Fibroblast of skin of abdomen (primary cell): ENCODE measurements at regions not wholly inside any gene's neighbourhood (a gene's known extent, or its start where the extent isn't known, plus 50 kb on each side); places are given as distances from the start of the nearest gene placed in this dataset.
"Not testable (repeated sequence)": the region's sequence is repeated elsewhere in the genome, so short reads cannot be mapped to it uniquely, and the experiment has no call there.

Source experiments
- DNase-seq: peaks from one replicate; pipeline ENCODE4 v3.0.0-alpha.2; 2013

DNA sequence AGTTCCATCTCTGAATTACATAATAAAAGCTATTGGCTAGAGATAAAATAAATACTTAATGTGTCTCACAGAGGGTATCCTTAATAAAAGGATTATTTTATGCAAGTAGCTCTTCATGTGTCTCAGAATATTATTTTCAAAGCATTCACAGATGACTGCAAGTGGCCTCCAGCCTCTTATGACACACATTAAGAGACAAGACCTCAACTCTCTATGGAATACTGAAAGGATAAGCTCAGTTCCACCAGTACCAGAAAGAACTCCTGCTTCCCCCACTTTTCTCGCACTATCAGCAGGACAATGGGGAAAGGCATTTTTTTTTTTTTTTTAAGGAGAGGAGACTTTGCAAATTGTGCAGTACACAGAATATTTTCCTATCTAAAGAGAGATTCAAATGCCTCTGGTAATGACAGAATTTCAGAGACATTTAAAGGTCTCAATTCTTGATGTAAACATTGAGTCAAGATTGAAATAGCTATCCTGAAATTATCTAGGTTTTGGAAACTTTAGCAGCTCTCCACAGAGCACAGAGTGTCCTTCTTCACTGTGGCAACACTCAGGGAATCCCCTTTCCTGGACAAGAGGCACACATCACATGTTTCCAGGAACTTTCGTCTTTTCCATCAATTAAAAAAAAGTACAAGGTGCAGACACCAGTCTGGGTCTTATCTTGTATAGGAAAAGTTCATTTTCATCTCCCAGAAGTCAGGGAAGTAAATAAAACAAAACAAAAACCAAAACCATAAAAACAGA lies 122.0 kb upstream of the ANK3 start:
- DNase-seq: no peak

DNA sequence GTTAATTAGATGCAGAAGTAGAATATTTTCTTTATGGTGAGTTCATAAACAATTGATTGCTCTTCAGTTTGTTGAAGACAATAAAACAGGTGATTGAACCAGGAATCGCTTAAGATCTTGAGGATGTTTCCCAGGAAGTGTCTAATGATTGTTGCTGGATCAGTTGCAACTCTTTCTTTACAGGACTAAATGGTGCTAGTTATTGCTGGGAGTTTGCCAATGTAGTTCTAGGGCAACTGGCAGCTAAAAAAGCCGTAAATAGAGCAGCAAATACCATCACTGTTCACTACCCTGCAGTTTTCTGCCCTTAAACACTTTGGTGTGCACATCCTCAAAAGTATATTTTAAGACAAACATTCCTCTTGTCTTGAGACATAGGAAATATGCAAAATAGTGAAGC lies 119.2 kb upstream of the ANK3 start:
- no peak for DNase-seq

DNA sequence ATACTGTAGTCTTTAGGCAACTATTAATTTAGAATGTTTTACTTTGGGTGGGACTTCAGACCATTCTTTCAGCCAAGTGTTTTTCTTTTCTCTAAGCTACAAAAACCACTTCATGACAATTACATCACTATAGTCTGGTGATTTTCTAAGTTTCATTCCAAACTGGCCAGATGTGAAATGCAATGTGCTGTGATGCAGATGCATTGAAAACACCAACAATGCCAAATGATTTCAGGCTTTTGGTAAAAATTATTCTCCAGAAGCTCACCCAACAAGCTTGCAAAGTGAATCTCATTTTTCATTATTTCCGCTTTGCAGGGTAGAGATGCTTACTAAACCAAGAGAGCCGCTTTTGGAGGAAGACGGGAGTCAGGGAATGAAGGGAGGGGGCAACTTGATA lies 118.4 kb upstream of the ANK3 start:
- no peak for DNase-seq

DNA sequence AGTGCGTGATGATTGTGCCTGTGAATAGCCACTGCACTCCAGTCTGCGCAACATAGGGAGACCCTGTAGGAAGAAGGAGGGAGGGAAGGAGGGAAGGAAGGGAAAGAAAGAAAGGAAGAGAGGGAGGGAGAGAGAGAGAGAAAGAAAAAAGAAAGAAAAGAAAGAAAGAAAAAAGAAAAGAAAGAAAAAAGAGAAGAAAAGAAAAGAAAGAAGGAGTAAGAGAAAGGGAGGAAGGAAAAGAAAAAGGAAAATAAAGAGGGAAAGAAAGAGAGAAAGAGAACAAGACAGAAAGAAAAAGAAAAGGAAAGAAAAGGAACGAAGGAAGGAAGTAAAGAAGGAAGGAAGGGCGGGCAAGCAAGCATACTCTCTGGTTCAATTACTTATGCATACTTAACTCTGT lies 112.9 kb upstream of the ANK3 start:
- no peak for DNase-seq

DNA sequence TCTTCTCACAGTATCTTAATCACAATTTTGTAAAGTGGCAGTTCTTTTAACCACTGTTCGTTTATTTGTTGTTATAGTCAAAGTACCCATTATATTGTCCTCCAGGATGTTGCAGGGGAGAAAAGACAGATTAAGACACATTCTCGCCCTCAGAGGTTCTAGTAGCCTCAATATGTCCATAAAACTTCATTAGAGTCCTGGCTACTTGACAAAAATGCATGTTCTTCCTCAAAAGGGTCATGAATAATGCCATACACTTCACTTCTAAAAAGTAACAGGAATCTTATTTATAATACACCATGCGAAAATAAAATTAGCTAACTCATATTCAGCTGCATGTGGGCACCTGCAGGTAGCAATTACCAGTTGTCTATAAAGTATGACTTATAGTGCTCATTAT lies 109.3 kb upstream of the ANK3 start:
- DNase-seq: no peak

DNA sequence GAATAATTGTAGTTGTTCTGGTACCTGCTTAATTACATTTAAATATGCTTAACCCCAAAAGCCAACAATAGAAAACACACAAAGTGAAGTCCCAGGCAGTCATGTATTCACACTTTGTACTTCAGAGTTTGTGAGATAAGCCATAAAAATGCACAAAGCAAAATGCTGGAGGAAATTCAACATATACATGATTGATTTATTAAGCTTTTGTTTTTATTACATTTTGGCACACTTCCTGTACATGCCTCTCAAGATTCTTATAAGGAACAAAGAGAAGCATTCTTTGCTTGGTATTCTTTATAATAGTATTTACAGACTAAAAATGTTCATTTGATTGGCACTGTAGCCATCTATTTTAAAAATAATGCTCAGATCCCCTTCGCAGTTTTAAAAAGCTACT lies 107.7 kb upstream of the ANK3 start:
- peak; percentile 26 for DNase-seq

DNA sequence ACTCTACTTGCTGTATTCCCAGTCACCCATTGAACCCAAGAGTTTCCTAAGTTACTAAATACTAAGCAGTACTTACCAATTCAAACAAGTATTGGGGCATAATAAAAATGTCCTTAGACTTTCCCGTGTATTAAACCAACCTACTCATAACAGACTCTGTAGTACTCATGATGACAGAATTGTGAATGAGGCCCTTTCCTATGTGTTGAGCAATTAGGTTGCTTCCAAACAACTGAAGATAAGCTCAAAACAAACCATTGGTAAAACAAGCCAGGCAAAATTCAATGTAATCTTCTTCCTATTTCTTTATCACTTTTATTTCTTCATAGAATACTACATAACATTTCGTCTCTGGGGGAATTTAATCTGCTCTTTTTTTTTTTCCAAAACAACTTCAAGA lies 106.5 kb upstream of the ANK3 start:
- DNase-seq: no peak

DNA sequence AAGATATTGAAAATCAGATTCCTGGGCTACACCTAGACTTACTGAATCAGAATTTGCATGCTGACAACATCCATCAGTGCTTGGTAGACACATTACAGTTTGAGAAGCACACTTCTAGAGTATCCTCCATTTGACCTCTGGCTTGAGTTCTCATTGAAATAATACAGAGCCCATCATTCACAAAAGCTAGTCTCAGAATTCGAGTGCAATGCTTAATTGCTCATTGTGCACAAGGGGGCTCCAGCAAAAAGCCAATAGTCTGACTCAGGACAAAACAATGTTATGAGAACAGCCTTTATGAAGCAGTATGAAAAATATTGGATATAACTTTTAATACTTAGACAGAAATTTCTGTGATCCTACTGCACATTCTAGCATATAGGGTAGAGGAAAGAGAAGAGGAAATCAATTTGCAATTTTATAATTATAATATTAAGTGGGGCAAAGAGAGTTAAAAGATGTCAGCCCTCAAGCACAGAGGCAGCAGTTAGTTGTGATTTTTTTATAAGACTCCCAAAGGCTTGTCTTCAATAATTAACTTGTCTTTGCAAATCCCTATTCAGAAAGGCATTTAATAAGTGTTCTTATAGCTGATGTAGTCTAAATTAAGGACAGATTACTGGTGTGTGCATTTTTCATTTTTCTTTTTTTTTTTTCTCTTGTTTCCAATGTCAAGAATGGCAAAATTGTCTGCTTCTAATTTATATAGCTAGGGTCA lies 105.8 kb upstream of the ANK3 start:
- DNase-seq: peak; percentile 63

DNA sequence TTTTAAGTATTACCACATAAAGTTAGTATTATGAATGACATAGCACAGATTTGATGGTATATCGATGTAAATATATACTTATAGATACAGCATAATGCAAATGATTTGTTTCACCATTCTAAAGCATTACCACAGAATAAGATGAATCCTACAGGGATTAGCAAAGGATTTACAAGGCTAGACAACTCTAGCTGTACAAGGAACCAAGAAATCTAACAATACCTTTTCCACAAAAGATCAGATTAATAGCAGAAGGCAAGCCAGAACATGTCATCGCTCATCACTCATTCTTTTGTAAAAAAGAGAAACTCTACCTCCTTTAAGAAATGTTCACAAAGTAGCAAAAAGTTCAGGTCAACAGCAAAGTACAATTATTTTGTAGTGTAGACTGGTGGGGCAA lies 105.1 kb upstream of the ANK3 start:
- no peak for DNase-seq

DNA sequence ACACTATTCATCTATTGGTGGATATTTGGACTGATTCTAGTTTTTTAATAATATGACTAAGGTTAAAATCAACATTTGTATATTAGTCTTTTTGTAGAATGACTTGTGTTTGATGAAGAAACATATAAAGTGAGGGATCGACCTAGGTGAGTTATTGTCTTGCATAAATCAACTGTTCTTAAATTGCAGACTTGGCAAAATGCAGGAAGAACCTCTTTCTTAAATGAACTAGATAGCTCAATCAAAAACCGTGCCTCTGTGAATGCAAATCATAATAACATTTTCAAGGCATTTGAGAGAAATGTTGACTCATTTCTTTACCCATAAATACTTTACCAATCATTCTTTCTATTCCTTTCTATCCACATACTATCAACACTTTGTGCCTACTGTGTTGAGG lies 101.5 kb upstream of the ANK3 start:
- no peak for DNase-seq

DNA sequence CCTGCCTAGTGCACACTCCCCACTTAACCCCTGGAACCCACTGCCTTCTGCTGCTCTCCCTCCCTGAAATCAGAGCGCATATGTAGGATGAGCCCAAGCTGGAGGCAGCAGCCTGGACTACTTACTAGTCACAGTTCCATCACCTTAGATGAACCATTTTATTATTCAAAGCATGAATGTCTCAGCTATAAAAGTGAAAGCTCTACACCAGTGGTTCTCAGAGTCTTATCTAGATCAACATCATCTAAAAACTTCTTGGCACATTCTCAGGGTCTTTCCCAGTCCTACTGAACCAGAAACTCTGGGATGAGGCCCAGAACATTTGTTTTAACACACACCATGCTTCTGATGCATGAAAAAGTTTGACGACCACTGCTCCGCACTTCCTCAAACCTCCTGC lies 100.3 kb upstream of the ANK3 start:
- DNase-seq: peak; percentile 16

DNA sequence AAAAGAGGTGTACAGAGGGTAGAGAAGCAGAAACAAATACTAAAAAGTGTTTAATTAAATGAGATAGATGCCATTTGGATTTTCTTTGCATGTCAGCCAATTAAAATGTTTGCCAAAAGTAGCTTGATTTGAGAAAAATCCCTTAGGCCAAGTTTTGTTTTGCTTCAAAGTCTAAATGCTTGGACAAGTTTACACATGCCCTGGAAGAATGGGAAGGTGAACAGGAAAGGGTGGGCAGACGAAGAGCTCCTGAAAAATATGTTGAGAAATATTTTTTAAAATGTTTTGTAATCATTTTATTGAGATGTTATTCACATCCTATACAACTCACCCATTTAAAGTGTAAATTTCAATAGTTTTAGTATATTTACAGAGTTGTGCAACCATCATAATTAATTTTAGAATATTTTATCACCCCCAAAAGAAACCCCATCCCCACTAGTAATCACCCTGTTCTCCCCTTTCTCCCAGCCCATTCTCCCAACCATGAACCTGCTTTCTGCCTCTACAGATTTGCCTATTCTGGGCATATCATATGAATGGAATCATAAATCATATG lies 98.5 kb upstream of the ANK3 start:
- no peak for DNase-seq

DNA sequence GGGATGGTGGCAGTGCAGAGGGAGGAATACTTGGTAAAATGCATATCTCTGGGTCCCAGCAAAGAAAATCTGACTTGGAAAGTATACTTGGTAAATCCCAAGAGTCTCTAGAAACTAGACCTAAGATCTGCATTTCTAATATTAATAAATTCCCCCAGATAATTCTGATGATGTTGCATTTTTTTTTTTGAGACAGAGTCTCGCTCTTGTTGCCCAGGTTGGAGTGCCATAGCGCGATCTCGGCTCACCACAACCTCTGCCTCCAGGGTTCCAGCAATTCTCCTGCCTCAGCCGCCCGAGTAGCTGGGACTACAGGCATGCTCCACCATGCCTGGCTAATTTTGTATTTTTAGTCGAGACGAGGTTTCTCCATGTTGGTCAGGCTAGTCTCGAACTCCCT lies 97.9 kb upstream of the ANK3 start:
- DNase-seq: no peak

DNA sequence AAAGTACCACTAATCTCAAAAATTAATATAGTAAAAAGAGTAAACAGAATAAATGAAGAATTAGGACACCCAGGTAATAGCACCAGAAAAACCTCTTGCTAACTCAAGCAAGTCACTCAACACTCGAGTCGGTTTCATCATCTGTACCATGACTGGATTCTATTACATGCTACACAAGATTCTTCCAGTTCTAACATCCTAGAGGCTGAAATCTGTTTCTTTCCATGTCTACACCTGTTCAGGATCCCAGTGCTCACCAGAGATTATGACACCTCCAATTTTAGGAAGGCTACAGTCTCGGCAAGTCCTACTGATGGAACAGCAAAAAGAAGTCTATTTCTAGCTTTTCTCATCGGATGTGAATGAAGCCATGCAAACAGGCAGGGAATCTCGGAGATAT lies 95.3 kb upstream of the ANK3 start:
- no peak for DNase-seq

DNA sequence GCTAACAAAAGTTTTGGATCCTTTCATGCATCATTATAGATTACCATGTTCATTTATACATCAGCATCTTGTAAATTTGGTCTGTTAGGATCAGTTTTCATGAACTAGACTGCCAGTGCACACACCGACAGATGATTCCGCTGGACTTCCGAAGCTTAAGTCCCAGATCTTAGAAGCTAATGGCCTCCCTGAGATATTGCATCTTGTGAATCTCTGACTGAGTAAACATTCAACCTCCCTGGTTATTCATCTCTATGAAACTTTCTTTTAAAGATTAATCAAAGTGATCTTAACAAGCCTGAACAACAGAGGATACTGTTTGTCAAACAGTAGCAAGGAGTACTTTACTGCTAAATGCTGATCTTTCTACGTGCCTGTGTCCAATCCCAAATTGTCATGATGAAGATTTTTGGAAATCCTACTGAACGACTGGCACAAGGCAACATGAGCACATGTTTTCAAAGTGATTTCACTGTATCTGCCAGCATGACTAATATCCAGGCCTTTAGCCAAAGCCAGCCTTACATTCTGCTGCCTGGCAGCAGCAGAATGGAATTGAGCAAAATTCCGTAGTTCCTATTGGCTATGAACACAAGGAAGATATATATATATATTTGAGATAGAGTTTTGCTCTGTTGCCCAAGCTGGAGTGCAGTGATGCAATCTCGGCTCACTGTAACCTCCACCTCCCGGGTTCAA lies 91.3 kb upstream of the ANK3 start:
- peak; percentile 81 for DNase-seq

DNA sequence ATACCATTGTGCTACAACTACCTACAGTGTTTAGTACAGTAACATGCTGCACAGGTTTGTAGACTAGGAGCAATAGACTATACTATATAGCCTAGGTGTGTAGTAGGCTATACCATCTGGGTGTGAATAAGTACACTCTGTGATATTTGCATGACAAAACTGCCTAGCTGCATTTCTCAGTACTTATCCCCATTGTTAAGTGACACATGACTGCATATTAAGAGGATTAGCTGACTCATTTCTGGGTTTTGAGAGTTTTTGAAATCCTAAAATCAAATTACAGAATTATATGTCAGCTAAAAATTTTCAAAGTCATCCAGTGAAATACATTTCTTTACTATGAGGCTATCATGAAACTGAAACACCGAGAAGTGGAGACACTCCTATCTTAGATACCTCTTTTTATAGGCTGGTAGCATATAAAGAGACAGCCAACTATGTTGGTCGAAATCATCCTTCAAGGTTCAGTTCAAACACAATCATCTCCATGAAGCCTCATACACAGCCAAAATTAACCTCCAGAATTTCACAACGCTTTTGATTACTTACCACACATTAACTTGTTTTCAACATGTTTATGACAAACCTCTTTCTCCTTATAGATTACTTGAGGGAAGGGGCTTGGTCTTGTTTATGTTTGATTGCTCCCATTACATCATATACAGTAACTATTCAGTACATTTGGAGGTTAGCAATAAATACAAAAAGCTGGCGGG lies 89.8 kb upstream of the ANK3 start:
- DNase-seq: peak; percentile 39

DNA sequence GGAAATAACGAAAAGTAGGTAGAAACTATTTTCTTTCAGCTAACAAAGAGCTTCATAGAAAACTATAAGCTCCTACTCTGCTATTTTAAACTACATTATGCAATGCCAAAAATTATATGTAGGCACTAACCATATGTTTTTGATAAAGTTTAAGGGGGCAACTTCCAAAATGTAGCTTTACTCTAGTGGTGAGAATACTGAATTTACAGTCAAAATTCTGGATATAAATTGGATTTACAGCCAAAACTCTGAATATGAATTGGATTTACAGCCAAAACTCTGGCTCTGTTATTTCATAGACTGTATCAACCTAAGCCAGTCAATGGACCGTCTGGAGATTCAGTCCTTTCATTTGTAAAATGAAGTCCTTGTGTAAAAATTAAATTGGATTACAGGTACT lies 86.8 kb upstream of the ANK3 start:
- no peak for DNase-seq

DNA sequence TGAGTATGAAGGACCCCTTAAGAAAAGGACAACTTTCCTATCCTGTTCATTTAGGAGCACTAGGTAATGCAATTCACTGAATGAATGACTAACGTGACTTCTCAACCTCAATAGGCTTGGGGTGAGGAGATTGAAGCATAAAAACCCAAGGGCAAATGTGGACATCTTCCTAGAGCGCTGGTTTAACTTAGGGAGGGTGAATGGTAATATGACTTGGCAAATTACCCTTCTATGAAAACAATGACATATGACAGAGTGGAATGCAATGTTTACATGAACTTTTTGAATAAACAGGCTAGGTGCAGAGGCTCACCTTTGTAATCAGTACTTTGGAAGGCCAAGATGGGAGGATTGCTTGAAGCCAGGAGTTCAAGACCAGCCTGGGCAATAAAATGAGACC lies 83.9 kb upstream of the ANK3 start:
- no peak for DNase-seq

DNA sequence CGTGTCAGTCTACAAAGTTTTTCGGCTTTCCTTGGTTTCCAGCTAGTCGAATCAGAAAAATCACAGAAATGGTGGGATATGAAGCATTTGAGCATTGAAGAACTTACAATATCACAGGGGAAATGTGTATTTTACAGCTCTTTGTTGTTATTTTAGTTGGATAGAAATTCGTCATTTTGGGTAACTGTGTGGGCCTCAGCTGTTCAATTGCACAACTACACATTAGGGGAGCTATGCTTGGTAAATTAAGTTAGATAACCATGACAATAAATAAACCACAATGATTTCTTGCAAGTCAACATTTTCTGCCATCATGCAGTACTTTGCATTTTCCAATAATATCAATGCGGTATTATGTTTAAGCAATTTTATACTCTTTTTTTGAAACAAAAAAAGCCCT lies 80.4 kb upstream of the ANK3 start:
- DNase-seq: no peak

DNA sequence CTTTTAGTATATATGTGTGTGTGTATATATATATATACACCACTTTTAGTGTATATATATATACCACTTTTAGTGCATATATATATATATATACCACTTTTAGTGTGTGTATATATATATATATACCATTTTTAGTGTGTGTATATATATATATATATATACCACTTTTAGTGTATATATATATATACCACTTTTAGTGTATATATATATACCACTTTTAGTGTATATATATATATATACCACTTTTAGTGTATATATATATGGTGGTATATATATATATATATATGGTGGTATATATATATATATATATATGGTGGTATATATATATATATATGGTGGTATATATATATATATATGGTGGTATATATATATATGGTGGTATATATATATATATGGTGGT lies 79.5 kb upstream of the ANK3 start:
- not testable (repeated sequence) for DNase-seq

DNA sequence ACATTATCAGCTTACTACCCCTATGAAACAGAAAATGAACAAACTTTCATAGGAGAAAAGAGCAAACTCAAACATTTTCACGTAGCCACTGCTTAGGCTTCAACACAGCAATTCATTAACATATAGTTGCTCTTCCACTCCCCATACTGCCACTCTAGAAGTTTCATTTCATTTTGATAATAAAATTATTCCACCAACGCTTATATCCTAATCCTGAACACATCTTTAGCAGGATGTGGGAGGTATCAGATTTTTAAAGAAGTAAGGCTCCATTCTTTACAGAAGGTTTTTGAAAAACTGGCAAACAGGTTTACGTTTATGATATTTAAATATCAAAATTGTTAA lies 77.5 kb upstream of the ANK3 start:
- no peak for DNase-seq

DNA sequence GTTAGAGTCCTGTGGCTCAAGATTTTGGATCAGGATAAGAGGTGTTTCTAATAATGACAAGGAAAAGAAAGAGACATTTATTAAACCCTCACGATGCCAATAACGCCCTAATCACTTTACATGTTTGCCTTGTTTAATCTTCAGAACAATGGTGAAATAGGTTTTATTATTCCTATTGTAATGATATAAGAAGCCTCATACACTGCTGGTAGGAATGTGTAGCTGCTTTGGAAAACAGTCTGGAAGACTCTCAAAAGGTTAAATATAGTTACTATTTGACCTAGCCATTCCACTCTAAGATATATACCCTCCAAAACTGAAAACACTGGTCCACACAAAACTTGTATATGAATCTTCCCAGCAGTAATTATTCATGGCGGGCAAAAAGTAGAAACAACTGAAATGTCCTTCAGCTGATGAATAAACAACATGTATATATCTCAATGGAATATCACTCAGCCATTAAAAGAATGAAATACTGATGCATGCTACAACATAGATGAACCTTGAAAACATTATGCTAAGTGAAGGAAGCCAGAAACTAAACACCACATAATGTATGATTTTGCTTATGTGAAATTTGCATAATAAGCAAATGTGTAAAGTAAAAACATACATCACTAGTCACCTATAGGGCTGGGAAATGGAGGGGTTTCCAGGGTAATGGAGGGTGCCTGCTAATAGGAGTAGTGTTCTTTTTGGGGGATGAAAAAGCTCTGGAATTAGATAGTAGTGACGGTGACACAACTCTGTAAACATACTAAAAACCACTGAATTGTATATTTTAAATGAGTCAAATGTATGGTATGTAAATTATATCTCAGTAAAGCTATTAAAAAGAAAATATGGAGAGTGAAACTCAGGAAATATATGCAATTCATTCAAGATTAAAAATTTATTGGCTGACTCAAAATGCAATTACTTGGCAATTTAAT lies 76.9 kb upstream of the ANK3 start:
- DNase-seq: peak; percentile 61
